ENCODE measurements at regions not wholly inside any gene's neighbourhood (a gene's known extent, or its start where the extent isn't known, plus 50 kb on each side); places are given as distances from the start of the nearest gene placed in this dataset.

GRCh38 chr6:33910594-33910993 is 106.8 kb upstream of the MLN start:
- TF ChIP-seq CTCF (IDR thresholded peaks at IDR 0.05; ENCODE audit: low read length) = no peak
- no peak for TF ChIP-seq EZH2 (IDR thresholded peaks at IDR 0.05; ENCODE audit: borderline replicate concordance, low read length)

All from OCI-LY1 (cell line).